ENCODE measurements at regions not wholly inside any gene's neighbourhood (a gene's known extent, or its start where the extent isn't known, plus 50 kb on each side); places are given as distances from the start of the nearest gene placed in this dataset.

DNA sequence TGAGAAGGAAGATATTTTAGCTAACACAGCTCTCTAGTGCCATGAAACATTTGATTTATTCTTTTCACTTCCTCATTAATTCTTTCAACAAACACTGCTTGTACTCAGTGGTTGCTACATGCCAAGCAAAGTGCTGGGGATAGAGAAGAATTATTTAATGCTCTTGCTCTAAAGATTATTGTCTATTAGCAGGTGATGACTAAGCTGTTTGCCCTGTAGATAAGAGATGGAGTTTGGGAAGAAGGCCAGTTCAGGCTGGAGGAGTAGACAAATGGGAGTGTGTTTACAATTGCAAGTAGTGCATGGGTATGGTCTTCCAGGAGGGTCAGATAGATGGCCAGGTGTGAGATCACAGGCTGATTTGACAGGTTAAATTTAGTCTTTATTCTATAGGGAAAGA is 99.8 kb upstream of the SEL1L start:
- CTCF ChIA-PET: no interaction called here
- H3K9me3 Mint-ChIP-seq: no peaks in the 10 kb centered on the region

DNA sequence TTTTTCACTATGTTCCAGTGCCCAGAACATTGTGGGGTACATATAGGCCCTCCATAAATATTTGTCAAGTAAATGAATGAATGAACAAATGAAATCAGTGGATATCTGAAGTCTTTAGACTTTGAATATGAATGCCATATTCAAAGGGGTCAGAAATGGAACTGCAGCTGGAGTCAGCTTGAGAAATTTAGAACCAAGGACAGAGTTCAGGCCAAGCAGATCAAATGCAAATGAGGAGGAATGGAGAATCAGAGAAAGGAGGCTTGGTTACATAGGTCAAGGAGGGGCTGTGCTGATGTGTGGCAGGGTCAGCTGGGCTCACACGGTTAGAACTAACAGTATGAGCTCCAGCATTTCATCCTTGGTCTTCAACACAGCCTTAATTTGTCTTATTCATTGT is 104.0 kb upstream of the SEL1L start:
- peaks cover 6% of the 10 kb centered on the region for H3K27me3 Mint-ChIP-seq (ENCODE audit: low read depth)
- intact Hi-C loops (cut with micrococcal nuclease): no loop called here
- no peak overlapping the region for H3K27ac Mint-ChIP-seq
- CTCF ChIA-PET: no interaction called here
- no peaks in the 10 kb centered on the region for H3K36me3 Mint-ChIP-seq (ENCODE audit: low read depth)
- H3K9me3 Mint-ChIP-seq: no peaks in the 10 kb centered on the region
- no peaks in the 10 kb centered on the region for H3K4me1 Mint-ChIP-seq (ENCODE audit: low read depth)
- H3K4me3 Mint-ChIP-seq: no peak overlapping the region
- DNase-seq: no peak

More for the DNA sequence above, 99.8 kb upstream of the SEL1L start:
- Mint-ChIP-seq H3K36me3 (ENCODE audit: low read depth) (no peaks in the 10 kb centered on the region), H3K27me3 (ENCODE audit: low read depth) (peaks cover 2% of the 10 kb centered on the region), H3K4me3 (no peak overlapping the region), H3K4me1 (ENCODE audit: low read depth) (no peaks in the 10 kb centered on the region), H3K27ac (no peak overlapping the region)
- no peak for DNase-seq
- intact Hi-C loops (cut with micrococcal nuclease): no loop called here

DNA sequence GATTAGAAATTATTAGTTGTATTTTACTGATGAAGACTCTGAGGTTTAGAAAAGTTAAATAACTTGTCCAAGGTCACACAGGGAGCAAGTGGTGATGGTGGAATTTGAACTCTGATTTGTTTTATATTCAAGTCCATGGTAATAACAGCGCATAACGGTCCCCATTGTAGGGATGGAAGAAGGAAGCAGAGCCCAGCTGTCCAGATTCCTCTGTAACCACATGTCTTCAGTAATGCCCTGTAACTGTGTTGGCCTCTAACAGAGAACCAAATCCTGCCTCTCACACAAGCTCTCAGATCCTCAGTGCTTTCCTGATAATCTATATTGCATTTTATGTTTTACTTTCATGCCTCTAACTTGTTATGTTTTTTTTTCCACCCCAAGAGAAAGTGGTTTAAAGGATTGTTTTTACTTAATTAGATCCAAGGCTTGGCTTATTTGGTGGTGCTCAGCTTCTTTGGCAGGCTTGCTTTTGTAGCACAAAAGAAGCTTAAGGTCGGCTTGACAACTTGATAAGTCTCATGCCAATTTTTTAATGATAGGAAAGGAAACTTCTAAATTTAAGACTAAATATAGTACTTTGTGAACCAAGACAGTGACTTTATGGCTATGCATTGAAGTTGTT is 105.1 kb upstream of the SEL1L start:
- no peaks in the 10 kb centered on the region for H3K4me1 Mint-ChIP-seq (ENCODE audit: low read depth)
- CTCF ChIA-PET: no interaction called here
- no peak for DNase-seq
- no peaks in the 10 kb centered on the region for H3K36me3 Mint-ChIP-seq (ENCODE audit: low read depth)
- intact Hi-C loops (cut with micrococcal nuclease): no loop called here
- no peaks in the 10 kb centered on the region for H3K9me3 Mint-ChIP-seq
- no peak overlapping the region for H3K4me3 Mint-ChIP-seq
- peaks cover 6% of the 10 kb centered on the region for H3K27me3 Mint-ChIP-seq (ENCODE audit: low read depth)
- no peak overlapping the region for H3K27ac Mint-ChIP-seq

DNA sequence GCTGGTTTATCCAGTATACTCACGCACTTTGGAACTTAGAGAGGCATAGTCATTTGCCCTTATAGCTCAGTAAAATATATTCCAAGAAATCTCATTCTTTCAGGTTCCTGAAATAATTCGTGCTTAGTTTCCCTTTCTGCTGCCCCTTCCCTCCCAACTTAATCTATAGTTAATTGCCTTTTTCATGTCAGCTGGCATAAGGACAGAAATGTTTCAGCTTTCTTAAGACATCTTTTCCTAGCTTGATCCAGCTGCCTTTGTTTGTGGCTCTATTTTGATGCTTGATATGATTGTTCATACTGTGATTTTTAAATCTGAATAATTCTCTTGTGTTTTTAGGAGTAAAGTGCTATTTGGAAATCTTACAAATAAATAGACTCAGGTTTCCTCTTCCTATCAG is 120.0 kb upstream of the SEL1L start:
- CTCF ChIA-PET: no interaction called here
- DNase-seq: no peak
- peaks cover 7% of the 10 kb centered on the region for H3K9me3 Mint-ChIP-seq
- no peaks in the 10 kb centered on the region for H3K4me1 Mint-ChIP-seq (ENCODE audit: low read depth)
- no peak overlapping the region for H3K27ac Mint-ChIP-seq
- H3K27me3 Mint-ChIP-seq (ENCODE audit: low read depth): peaks cover 4% of the 10 kb centered on the region
- H3K36me3 Mint-ChIP-seq (ENCODE audit: low read depth): no peaks in the 10 kb centered on the region
- no peak overlapping the region for H3K4me3 Mint-ChIP-seq
- intact Hi-C loops (cut with micrococcal nuclease): no loop called here

DNA sequence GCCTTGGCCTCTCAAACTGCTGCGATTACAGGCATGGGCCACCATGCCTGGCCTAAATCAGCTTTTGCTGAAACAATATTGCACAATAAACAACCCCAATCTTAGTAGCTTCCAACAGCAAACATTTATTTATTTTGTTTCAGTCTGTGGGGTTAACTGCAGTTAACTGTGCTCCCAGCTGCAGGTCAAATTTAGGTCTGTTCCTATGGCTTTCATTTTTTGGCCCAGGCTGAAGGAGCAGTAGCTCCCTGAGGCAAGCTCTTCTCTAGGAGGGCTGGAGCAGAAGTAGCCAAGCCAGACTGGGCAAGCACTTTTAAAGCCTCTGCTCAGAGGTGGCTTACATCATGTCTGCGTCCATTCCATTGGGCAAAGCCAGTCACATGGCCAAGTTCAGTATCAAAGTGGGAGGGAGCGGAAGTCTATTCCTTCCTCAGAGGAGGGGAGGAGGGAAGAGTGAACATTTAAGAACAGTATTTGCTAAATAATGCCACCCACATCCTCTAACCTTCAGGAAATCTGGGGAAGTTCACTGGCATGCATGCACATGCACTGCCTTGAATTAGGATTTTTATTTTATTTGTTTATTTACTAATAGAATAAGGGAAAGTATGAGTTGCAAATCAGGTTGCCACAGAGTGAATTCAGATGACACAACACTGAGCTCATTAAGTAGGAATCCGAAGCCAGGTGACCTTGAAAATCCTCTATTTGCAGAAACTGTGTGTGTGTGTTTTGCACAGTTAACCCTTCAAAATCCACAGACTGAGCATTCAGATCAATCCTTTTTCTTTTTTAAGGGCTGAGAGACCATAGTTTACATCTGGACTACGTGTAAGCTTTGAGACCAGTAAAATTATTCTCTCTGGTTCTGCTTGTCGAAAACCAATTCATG is 122.0 kb upstream of the SEL1L start:
- Mint-ChIP-seq H3K9me3 (peaks cover 7% of the 10 kb centered on the region), H3K4me1 (ENCODE audit: low read depth) (no peaks in the 10 kb centered on the region), H3K27ac (no peak overlapping the region), H3K27me3 (ENCODE audit: low read depth) (peaks cover 4% of the 10 kb centered on the region), H3K36me3 (ENCODE audit: low read depth) (no peaks in the 10 kb centered on the region), H3K4me3 (no peak overlapping the region)
- CTCF ChIA-PET: interaction anchor here (0.7 kb wide), 1 partner anchor 30 kb away, joined by 4 read pairs; no protein-coding TSS in a partner anchor
- intact Hi-C loops (cut with micrococcal nuclease): no loop called here
- DNase-seq: no peak

DNA sequence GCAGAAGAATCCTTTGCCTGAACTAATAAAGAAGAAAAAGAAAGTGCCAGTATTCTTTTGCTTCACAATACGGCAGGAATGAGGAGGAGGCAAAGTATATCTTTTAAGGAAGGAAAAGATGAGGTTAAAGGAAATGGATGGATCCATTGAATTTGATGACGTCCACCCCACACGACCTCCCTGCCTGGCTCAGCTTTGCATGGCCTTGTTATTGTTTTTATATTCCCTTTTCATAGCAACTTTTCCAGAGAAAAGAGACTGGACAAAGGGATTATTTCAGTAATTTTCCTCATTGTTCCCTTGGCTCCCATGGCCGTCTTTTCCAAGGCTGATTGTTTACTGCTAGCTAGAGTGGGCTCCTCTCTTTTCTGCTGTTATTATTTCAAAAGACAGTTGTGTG is 123.2 kb upstream of the SEL1L start:
- no peak for DNase-seq
- H3K9me3 Mint-ChIP-seq: peaks cover 7% of the 10 kb centered on the region
- intact Hi-C loops (cut with micrococcal nuclease): no loop called here
- no peak overlapping the region for H3K4me3 Mint-ChIP-seq
- peaks cover 8% of the 10 kb centered on the region for H3K27me3 Mint-ChIP-seq (ENCODE audit: low read depth)
- H3K36me3 Mint-ChIP-seq (ENCODE audit: low read depth): no peaks in the 10 kb centered on the region
- H3K27ac Mint-ChIP-seq: no peak overlapping the region
- H3K4me1 Mint-ChIP-seq (ENCODE audit: low read depth): no peaks in the 10 kb centered on the region
- CTCF ChIA-PET: no interaction called here

DNA sequence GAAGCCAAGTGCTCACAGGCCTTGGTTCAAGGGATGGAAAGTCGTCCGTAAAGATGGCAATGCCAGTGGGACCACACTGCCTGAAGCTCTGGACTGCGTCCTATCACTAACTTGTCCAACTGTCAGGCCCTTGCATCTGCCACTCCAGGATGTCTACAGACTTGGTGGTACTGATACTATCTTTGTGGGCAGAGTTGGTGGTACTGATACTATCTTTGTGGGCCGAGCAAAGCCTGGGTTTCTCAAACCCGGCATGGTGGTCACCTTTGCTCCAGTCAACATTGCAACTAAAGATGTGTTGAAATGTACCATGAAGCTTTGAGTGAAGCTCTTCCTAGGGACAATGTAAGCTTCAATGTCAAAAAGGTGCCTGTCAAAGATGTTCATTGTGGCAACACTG is 128.4 kb upstream of the SEL1L start:
- DNase-seq: no peak
- no peaks in the 10 kb centered on the region for H3K36me3 Mint-ChIP-seq (ENCODE audit: low read depth)
- H3K27ac Mint-ChIP-seq: no peak overlapping the region
- peaks cover 6% of the 10 kb centered on the region for H3K27me3 Mint-ChIP-seq (ENCODE audit: low read depth)
- CTCF ChIA-PET: no interaction called here
- H3K9me3 Mint-ChIP-seq: no peaks in the 10 kb centered on the region
- intact Hi-C loops (cut with micrococcal nuclease): no loop called here
- no peak overlapping the region for H3K4me3 Mint-ChIP-seq
- no peaks in the 10 kb centered on the region for H3K4me1 Mint-ChIP-seq (ENCODE audit: low read depth)

DNA sequence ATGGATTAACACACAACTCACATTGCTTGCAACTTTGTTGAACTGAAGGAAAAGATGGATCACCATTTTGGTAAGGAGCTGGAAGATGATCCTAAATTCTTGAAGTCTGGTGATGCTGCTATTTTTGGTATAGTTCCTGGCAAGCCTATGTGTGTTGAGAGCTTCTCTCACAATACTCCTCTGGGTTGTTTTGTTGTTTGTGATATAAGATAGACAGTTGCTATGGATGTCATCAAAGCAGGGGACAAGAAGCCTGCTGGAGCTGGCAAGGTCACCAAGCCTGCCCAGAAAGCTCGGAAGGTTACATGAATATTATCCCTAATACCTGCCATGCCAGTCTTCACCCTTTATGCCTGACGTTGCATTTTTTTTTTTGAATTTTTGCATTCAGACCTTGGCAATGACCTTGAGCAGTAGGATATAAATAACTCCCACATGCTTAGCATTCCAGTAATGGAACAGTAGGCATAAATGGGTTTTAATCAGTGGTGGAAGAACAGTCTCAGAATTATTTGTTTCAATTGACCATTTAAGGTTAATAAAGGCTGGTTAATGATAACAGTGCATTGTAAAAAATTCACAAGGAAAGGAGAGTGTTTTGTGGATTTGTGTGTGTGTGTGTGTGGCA is 129.0 kb upstream of the SEL1L start:
- Mint-ChIP-seq H3K27ac (no peak overlapping the region), H3K4me3 (no peak overlapping the region), H3K4me1 (ENCODE audit: low read depth) (no peaks in the 10 kb centered on the region), H3K9me3 (no peaks in the 10 kb centered on the region), H3K27me3 (ENCODE audit: low read depth) (peaks cover 6% of the 10 kb centered on the region), H3K36me3 (ENCODE audit: low read depth) (no peaks in the 10 kb centered on the region)
- intact Hi-C loops (cut with micrococcal nuclease): no loop called here
- DNase-seq: no peak
- CTCF ChIA-PET: no interaction called here

DNA sequence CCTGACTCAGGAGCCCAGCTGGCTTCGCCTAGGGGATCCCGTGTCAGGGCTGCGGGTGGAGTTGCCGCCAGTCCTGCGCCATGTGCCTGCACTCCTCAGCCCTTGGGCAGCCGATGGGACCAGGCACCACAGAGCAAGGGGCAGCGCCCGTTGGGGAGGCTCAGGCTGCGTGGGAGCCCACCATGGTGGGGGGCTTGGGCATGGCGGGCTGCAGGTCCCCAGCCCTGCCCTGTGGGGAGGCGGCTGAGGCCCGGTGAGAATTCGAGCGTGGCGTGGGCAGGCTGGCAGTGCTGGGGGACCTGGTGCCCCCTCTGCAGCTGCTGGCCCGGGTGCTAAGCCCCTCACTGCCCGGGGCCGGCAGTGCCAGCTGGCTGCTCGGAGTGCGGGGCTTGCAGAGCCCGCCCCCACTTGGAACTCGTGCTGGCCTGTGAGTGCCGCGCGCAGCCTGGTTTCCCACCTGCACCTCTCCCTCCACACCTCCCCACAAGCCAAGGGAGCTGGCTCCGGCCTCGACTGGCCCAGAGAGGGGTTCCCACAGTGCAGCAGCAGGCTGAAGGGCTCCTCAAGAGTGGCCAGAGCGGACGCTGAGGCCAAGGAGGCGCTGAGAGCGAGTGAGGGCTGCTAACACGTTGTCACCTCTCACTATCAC is 135.1 kb upstream of the SEL1L start:
- Mint-ChIP-seq H3K27me3 (ENCODE audit: low read depth) (no peaks in the 10 kb centered on the region), H3K36me3 (ENCODE audit: low read depth) (no peaks in the 10 kb centered on the region), H3K27ac (no peak overlapping the region), H3K4me3 (no peak overlapping the region), H3K9me3 (no peaks in the 10 kb centered on the region), H3K4me1 (ENCODE audit: low read depth) (no peaks in the 10 kb centered on the region)
- intact Hi-C loops (cut with micrococcal nuclease): no loop called here
- CTCF ChIA-PET: no interaction called here
- DNase-seq: no peak

DNA sequence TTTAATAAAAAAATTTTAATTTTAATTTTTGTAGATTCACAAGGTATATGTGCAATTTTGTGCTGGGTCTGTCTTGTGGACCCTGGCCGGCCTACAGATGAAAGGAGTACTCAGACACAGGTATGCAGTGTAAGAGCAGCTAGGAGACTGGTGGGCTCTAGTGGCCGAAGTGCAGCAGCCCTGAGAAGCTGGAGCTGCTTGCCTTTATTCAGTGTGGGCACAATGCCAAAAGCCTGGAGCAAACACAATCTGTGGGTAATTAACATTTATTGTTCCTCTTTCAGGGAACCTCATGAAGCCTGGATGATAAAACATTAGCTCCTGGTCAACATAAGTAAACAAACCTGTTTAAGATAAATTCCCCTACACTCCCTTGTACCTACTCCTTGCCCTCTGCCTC is 135.7 kb upstream of the SEL1L start:
- Mint-ChIP-seq H3K27ac (no peak overlapping the region), H3K4me3 (no peak overlapping the region), H3K9me3 (no peaks in the 10 kb centered on the region), H3K36me3 (ENCODE audit: low read depth) (no peaks in the 10 kb centered on the region), H3K4me1 (ENCODE audit: low read depth) (no peaks in the 10 kb centered on the region), H3K27me3 (ENCODE audit: low read depth) (no peaks in the 10 kb centered on the region)
- intact Hi-C loops (cut with micrococcal nuclease): no loop called here
- no peak for DNase-seq
- CTCF ChIA-PET: interaction anchor here (0.7 kb wide), 1 partner anchor 68 kb away, joined by 3 read pairs; no protein-coding TSS in a partner anchor

DNA sequence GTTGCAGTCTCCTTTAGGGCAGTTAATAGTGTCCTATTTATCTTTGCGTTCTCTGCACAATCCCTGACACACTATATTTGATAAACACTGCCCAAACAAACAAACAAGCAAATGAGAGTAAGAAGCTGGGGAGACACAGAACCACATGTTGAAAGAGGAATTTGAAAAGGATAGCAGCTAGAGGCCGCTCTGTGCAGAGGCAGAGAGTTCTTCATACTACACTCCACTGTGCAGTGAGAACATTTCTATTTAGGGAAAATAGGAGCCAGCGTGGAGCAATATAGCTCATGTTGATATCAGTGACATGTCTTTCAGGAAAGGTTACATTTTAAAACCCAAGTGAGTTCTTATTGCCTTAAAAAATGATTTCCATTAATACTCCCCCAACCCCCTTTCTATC is 140.3 kb upstream of the SEL1L start:
- peaks cover 5% of the 10 kb centered on the region for H3K9me3 Mint-ChIP-seq
- intact Hi-C loops (cut with micrococcal nuclease): no loop called here
- H3K27me3 Mint-ChIP-seq (ENCODE audit: low read depth): peaks cover under 1% of the 10 kb centered on the region
- no peak for DNase-seq
- H3K36me3 Mint-ChIP-seq (ENCODE audit: low read depth): no peaks in the 10 kb centered on the region
- no peak overlapping the region for H3K27ac Mint-ChIP-seq
- no peak overlapping the region for H3K4me3 Mint-ChIP-seq
- no peaks in the 10 kb centered on the region for H3K4me1 Mint-ChIP-seq (ENCODE audit: low read depth)
- CTCF ChIA-PET: no interaction called here

DNA sequence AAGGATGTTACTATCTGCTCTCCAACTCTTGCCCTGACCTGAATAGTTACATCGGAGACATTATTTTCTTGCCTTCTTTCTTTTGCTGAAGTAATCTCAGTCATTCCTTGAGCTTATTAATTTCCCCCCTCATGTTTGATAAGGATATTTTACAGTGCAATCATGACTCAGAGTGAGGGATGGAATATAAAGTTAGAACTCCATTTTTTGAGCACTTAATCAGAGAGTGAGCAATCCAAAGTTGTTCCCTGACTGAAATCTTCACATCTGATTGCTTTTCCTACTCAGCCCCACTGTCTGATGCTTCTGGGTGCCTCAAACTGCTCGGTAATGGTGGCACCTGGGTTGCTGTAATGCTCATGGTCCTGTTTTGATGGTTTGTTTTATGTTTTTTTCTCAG is 142.7 kb upstream of the SEL1L start:
- Mint-ChIP-seq H3K36me3 (ENCODE audit: low read depth) (no peaks in the 10 kb centered on the region), H3K9me3 (peaks cover 5% of the 10 kb centered on the region), H3K4me3 (no peak overlapping the region), H3K4me1 (ENCODE audit: low read depth) (no peaks in the 10 kb centered on the region), H3K27ac (no peak overlapping the region), H3K27me3 (ENCODE audit: low read depth) (peaks cover 6% of the 10 kb centered on the region)
- intact Hi-C loops (cut with micrococcal nuclease): no loop called here
- CTCF ChIA-PET: no interaction called here
- DNase-seq: no peak

All from activated naive CD4-positive, alpha-beta T cell treated with anti-CD3 and anti-CD28 coated beads for 36 hours (primary cell).